B cell (primary cell): ENCODE measurements at regions not wholly inside any gene's neighbourhood (a gene's known extent, or its start where the extent isn't known, plus 50 kb on each side); places are given as distances from the start of the nearest gene placed in this dataset.

Experiments
- ATAC-seq: fragments of 200-7000 bp; cut with Tn5 transposase; one replicate; pipeline ENCODE4 v1.10.0; 2021; ENCODE audit warnings: low read depth, mild to moderate bottlenecking, moderate number of reproducible peaks, moderate library complexity
- CTCF ChIA-PET: fragments of 350-600 bp; sonication (Branson Sonifier 250); formaldehyde crosslinking; loops from one replicate; lab custom pipeline; 2021; ENCODE audit warnings: antibody characterized with exemption, inconsistent platforms; lab: Charles Lee
- POLR2A ChIA-PET: fragments of 350-600 bp; sonication (Branson Sonifier 250); formaldehyde crosslinking; loops from one replicate; lab custom pipeline; 2021; ENCODE audit warnings: antibody characterized with exemption; lab: Charles Lee
- DNase-seq: peaks from one replicate; pipeline ENCODE4 v3.0.0; 2013
- H2AFZ ChIP-seq: 2 replicates; pipeline ENCODE4 v1.6.1; 2012; ENCODE audit warnings: mild to moderate bottlenecking, low read depth, low read length; ENCODE audit not compliant: insufficient read depth, poor library complexity, severe bottlenecking
- H3K27ac ChIP-seq, 2 donors: 1 replicate in 1 of 2; 2 replicates in 1 of 2; pipeline ENCODE4 v1.5.1; 2012 to 2013; ENCODE audit warnings: low read length in 2 of 2, mild to moderate bottlenecking in 2 of 2, moderate library complexity in 1 of 2
- H3K27me3 ChIP-seq, 4 experiments: fragments of 200-600 bp in 1 of 4; sonication (generic) in 1 of 4; replicated peaks in 1 of 4; 1 replicate in 2 of 4; 2 replicates in 2 of 4; pipeline versions ENCODE4 v1.6.1 to v1.7.0; 2013 to 2016; ENCODE audit warnings: low read length in 3 of 4, mild to moderate bottlenecking in 2 of 4, mixed read lengths in 1 of 4, moderate library complexity in 1 of 4; ENCODE audit not compliant: insufficient read depth in 4 of 4, control insufficient read depth in 3 of 4; ENCODE audit errors: control extremely low read depth in 1 of 4
- H3K36me3 ChIP-seq, 2 experiments: replicated peaks in 1 of 2; 1 replicate in 1 of 2; 2 replicates in 1 of 2; pipeline versions ENCODE4 v1.6.1 to v1.7.1; 2013; ENCODE audit warnings: low read length in 1 of 2; ENCODE audit not compliant: insufficient read depth in 2 of 2, control insufficient read depth in 1 of 2; ENCODE audit errors: control extremely low read depth in 1 of 2, extremely low read depth in 1 of 2
- H3K4me1 ChIP-seq, 2 donors: fragments of 200-600 bp in 1 of 2; sonication (generic) in 1 of 2; 1 replicate in 1 of 2; 2 replicates in 1 of 2; pipeline versions ENCODE4 v1.5.1 to v1.6.1; 2013 to 2017; ENCODE audit warnings: low read length in 2 of 2; ENCODE audit not compliant: control insufficient read depth in 2 of 2, insufficient read depth in 2 of 2
- H3K4me2 ChIP-seq: replicated peaks from 2 replicates; pipeline ENCODE3; 2012; ENCODE audit warnings: mild to moderate bottlenecking, low read depth, low read length; ENCODE audit not compliant: poor library complexity, severe bottlenecking
- H3K4me3 ChIP-seq, 5 experiments: fragments of 200-600 bp in 1 of 5; sonication (generic) in 1 of 5; 1 replicate in 3 of 5; 2 replicates in 2 of 5; pipeline versions ENCODE4 v1.5.1 to v1.7.0; 2011 to 2016; ENCODE audit warnings: low read length in 4 of 5, mild to moderate bottlenecking in 4 of 5, low read depth in 2 of 5, control low read depth in 1 of 5, moderate library complexity in 1 of 5; ENCODE audit not compliant: insufficient read depth in 1 of 5; ENCODE audit errors: control extremely low read depth in 1 of 5, extremely low read depth in 1 of 5
- H3K79me2 ChIP-seq: fragments of 200-600 bp; sonication (generic); one replicate; pipeline ENCODE4 v1.6.0; 2016; ENCODE audit warnings: low read length; ENCODE audit not compliant: control insufficient read depth, insufficient read depth
- H3K9ac ChIP-seq: fragments of 200-600 bp; sonication (generic); 2 replicates; pipeline ENCODE4 v1.6.1; 2017; ENCODE audit warnings: mild to moderate bottlenecking, low read length, moderate library complexity
- H3K9me3 ChIP-seq, 3 donors: one replicate each; pipeline versions ENCODE4 v1.6.1 to v1.7.1; 2013; ENCODE audit warnings: low read length in 2 of 3; ENCODE audit not compliant: control insufficient read depth in 2 of 3, insufficient read depth in 1 of 3; ENCODE audit errors: control extremely low read depth in 1 of 3
- H4K20me1 ChIP-seq: 2 replicates; pipeline ENCODE4 v1.6.0; 2012; ENCODE audit warnings: mild to moderate bottlenecking, low read length; ENCODE audit not compliant: insufficient read depth, control insufficient read depth, poor library complexity, severe bottlenecking
- H3K27ac Mint-ChIP-seq: one replicate; pipeline ENCODE4 v1.8.0; 2021; ENCODE audit warnings: mixed read lengths
- H3K27me3 Mint-ChIP-seq: one replicate; pipeline ENCODE4 v1.8.0; 2021; ENCODE audit warnings: mixed read lengths
- H3K4me1 Mint-ChIP-seq: one replicate; pipeline ENCODE4 v1.8.0; 2021; ENCODE audit warnings: mixed read lengths
- H3K4me3 Mint-ChIP-seq: one replicate; pipeline ENCODE4 v1.8.0; 2021; ENCODE audit warnings: mixed read lengths
- H3K9me3 Mint-ChIP-seq: one replicate; pipeline ENCODE4 v1.8.0; 2022; ENCODE audit warnings: mixed read lengths; ENCODE audit not compliant: insufficient read depth
- EZH2 ChIP-seq: IDR thresholded peaks from 2 replicates; pipeline ENCODE4 v1.6.1; 2012; ENCODE audit warnings: borderline replicate concordance, low read depth, mild to moderate bottlenecking, moderate library complexity, low read length; ENCODE audit not compliant: insufficient read depth, poor library complexity, severe bottlenecking
- WGBS: methylation state at CpG from one replicate; pipeline ENCODE4 v1.1.5; 2013; ENCODE audit warnings: missing lambda C conversion rate; ENCODE audit not compliant: insufficient coverage; 5-methylcytosine and 5-hydroxymethylcytosine counted together
- intact Hi-C: fragments of 100-400 bp; cut with micrococcal nuclease; formaldehyde crosslinking; loops from one replicate; pipeline ENCODE4 v1.10.0; 2022
- TF ChIP-seq, protein P1 (sequence below): fragments of 200-600 bp; IDR thresholded peaks from one replicate; pipeline ENCODE4 v1.8.0; 2022; ENCODE audit warnings: antibody characterized with exemption, mild to moderate bottlenecking

DNA sequence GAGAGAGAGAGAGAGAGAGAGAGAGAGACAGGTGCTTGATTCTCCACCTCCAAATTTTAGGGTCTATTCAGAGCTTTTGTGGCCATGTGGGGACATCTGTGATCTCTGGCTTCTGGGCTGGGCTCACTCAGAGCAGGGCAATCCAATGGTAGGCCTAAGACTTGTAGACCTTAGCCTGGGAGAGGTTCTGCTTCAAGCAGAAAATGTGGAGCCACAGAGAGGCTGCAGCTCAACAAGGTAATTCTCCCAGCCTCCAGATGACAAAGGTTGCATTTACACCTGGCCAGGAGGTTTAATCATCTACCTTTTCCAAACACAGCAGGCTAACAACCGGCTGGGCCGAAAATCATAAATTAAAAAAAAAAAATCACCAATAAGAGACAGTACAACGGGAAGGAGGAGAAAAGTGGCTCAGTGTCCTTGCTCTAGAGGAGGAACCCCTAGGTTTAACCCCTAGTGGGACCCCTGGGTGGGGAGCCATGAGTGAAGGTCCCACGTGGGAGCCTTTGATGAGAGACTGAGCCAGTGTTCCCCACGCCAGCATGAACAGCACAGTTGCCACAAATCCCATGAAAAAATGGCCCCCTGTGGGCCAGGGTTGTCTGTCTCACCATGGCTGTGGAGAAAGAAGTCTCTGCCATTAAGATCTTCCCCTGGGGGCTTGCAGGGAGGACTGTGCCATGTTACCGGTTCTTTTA lies 124.0 kb upstream of the GATA6 start:
- H3K4me3 Mint-ChIP-seq = no peak overlapping the region
- H3K27ac ChIP-seq = no peak overlapping the region
- POLR2A ChIA-PET = no interaction called here
- no peak overlapping the region for H3K9ac ChIP-seq
- no peak overlapping the region for H3K4me2 ChIP-seq
- H3K4me1 ChIP-seq = no peaks in the 10 kb centered on the region
- H3K27me3 ChIP-seq = peaks cover 0 to 2% (median 0%) of the 10 kb centered on the region in 4 experiments
- H3K27ac Mint-ChIP-seq = no peak overlapping the region
- no peak overlapping the region for H2AFZ ChIP-seq
- H3K79me2 ChIP-seq = no peaks in the 10 kb centered on the region
- no peak for DNase-seq
- WGBS = 81% methylated on average over 3 of the region's 6 CpGs
- no peaks in the 10 kb centered on the region for H3K9me3 Mint-ChIP-seq
- no peaks in the 10 kb centered on the region for H3K4me1 Mint-ChIP-seq
- H3K4me3 ChIP-seq = no peak overlapping the region
- peaks cover 8% of the 10 kb centered on the region for H3K27me3 Mint-ChIP-seq
- TF ChIP-seq EZH2 = no peak
- TF ChIP-seq, protein P1, sequence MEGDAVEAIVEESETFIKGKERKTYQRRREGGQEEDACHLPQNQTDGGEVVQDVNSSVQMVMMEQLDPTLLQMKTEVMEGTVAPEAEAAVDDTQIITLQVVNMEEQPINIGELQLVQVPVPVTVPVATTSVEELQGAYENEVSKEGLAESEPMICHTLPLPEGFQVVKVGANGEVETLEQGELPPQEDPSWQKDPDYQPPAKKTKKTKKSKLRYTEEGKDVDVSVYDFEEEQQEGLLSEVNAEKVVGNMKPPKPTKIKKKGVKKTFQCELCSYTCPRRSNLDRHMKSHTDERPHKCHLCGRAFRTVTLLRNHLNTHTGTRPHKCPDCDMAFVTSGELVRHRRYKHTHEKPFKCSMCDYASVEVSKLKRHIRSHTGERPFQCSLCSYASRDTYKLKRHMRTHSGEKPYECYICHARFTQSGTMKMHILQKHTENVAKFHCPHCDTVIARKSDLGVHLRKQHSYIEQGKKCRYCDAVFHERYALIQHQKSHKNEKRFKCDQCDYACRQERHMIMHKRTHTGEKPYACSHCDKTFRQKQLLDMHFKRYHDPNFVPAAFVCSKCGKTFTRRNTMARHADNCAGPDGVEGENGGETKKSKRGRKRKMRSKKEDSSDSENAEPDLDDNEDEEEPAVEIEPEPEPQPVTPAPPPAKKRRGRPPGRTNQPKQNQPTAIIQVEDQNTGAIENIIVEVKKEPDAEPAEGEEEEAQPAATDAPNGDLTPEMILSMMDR = no peak
- no peaks in the 10 kb centered on the region for H3K36me3 ChIP-seq
- no peaks in the 10 kb centered on the region for H4K20me1 ChIP-seq
- intact Hi-C loops = no loop called here
- CTCF ChIA-PET = no interaction called here
- no peak for ATAC-seq
- no peaks in the 10 kb centered on the region for H3K9me3 ChIP-seq

DNA sequence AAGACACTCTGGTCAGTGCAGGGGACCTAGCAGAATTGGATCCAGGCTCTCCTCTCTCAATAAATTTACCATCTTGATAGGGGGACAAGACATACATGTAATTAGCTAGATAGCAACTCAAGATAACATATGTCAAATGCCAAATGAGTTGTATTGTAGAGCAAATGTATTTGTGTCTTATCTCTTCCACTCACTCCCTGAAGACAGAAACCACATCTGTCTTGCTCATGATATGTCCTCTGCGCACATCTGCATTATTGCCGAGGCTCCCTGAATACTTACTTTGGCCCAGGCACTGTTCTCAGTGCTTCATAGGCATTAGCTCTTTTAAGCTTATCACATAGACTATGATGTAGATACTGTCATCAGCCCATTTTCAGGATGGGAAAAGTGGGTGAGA lies 122.9 kb upstream of the GATA6 start:
- Histone ChIP-seq H3K4me2 (no peak overlapping the region), H3K9ac (no peak overlapping the region), H4K20me1 (no peaks in the 10 kb centered on the region), H3K4me1 (no peaks in the 10 kb centered on the region), H3K9me3 (no peaks in the 10 kb centered on the region), H3K4me3 (no peak overlapping the region), H3K79me2 (no peaks in the 10 kb centered on the region), H3K36me3 (no peaks in the 10 kb centered on the region), H3K27ac (no peak overlapping the region), H3K27me3 (peaks cover 0 to 2% (median 0%) of the 10 kb centered on the region in 4 experiments), H2AFZ (no peak overlapping the region)
- Mint-ChIP-seq H3K27me3 (peaks cover 8% of the 10 kb centered on the region), H3K27ac (no peak overlapping the region), H3K4me1 (no peaks in the 10 kb centered on the region), H3K9me3 (no peaks in the 10 kb centered on the region), H3K4me3 (no peak overlapping the region)
- POLR2A ChIA-PET = no interaction called here
- DNase-seq (no peak), ATAC-seq (no peak)
- intact Hi-C loops = no loop called here
- no peak for TF ChIP-seq EZH2
- TF ChIP-seq, protein P1 = no peak
- CTCF ChIA-PET = no interaction called here
- WGBS = 100% methylated on average over 2 of the region's 2 CpGs
